HCT116 (cell line): ENCODE measurements at regions not wholly inside any gene's neighbourhood (a gene's known extent, or its start where the extent isn't known, plus 50 kb on each side); places are given as distances from the start of the nearest gene placed in this dataset.
A peak's percentile ranks its signal among the peaks of the same experiment; 100 is the strongest.

Experiments used
- ATAC-seq: fragments of 200-7000 bp; cut with Tn5 transposase; 2 replicates; pipeline ENCODE4 v1.9.1; 2020; ENCODE audit warnings: mild to moderate bottlenecking, moderate library complexity
- BruUV-seq: library from RNA; stranded (reverse); fragments of 400-500 nt; replicated peaks from 2 replicates; lab custom pipeline; 2021; lab: Mats Ljungman, UMichigan
- CTCF ChIA-PET: fragments of 300-600 bp; sonication (Branson Sonifier 250); formaldehyde crosslinking; loops from one replicate; lab custom pipeline; 2021; ENCODE audit warnings: antibody characterized with exemption; lab: Charles Lee
- POLR2A ChIA-PET: fragments of 300-600, 350-600 bp; sonication (Branson Sonifier 250); formaldehyde crosslinking; loops from one replicate; lab custom pipeline; 2021; ENCODE audit warnings: antibody characterized with exemption; lab: Charles Lee
- RAD21 ChIA-PET, 2 experiments: fragments of 300-600 bp; sonication (Branson Sonifier 250); formaldehyde crosslinking; loops; one replicate each; lab custom pipeline; 2023; ENCODE audit warnings: low total read pairs in 2 of 2; ENCODE audit not compliant: uncharacterized antibody in 2 of 2, unreplicated experiment in 2 of 2, low non-redundant PET in 1 of 2; lab: Charles Lee
- DNase-seq: peaks from one replicate; pipeline ENCODE4 v3.0.0-alpha.2; 2010; ENCODE audit warnings: low read depth, low spot score
- H2AFZ ChIP-seq: fragments of 200-600 bp; shearing (Covaris generic), sonication (generic); 2 replicates; pipeline ENCODE4 v1.6.1; 2017; ENCODE audit warnings: low read depth, mixed run types, mixed read lengths, antibody characterized with exemption, low read length; ENCODE audit not compliant: poor library complexity, severe bottlenecking
- H3K27ac ChIP-seq: 2 replicates; pipeline ENCODE4 v1.5.1; 2012; ENCODE audit warnings: low read depth, low read length
- H3K27me3 ChIP-seq: fragments of 200-600 bp; sonication (generic); 2 replicates; pipeline ENCODE4 v1.6.1; 2016; ENCODE audit warnings: mixed run types, low read length, mixed read lengths; ENCODE audit not compliant: insufficient read depth
- H3K36me3 ChIP-seq, 2 experiments: fragments of 200-500 bp in 1 of 2; fragments of 200-600 bp in 1 of 2; sonication (Bioruptor generic) in 1 of 2; sonication (generic) in 1 of 2; 2 replicates each; pipeline versions ENCODE4 v1.5.1 to v1.6.1; 2014 to 2016; ENCODE audit warnings: low read length in 2 of 2, inconsistent platforms in 1 of 2, mixed read lengths in 1 of 2, mixed run types in 1 of 2; ENCODE audit not compliant: insufficient read depth in 2 of 2, control insufficient read depth in 1 of 2
- H3K4me1 ChIP-seq, 2 experiments: fragments of 200-600 bp in 1 of 2; sonication (generic) in 1 of 2; 2 replicates each; pipeline versions ENCODE4 v1.5.1 to v1.6.1; 2012 to 2017; ENCODE audit warnings: low read length in 2 of 2, inconsistent platforms in 1 of 2, mild to moderate bottlenecking in 1 of 2, mixed read lengths in 1 of 2, mixed run types in 1 of 2, moderate library complexity in 1 of 2; ENCODE audit not compliant: insufficient read depth in 2 of 2, control insufficient read depth in 1 of 2
- H3K4me2 ChIP-seq: fragments of 200-600 bp; sonication (generic); 2 replicates; pipeline ENCODE4 v1.6.1; 2017; ENCODE audit warnings: mixed run types, low read length, mixed read lengths
- H3K4me3 ChIP-seq, 2 experiments: fragments of 200-600 bp in 1 of 2; sonication (generic) in 1 of 2; replicated peaks in 1 of 2; 2 replicates each; pipeline ENCODE4 v1.5.1; 2011 to 2016; ENCODE audit warnings: low read length in 2 of 2, control low read depth in 1 of 2, low read depth in 1 of 2, mild to moderate bottlenecking in 1 of 2, mixed read lengths in 1 of 2, mixed run types in 1 of 2
- H3K79me2 ChIP-seq: fragments of 200-600 bp; sonication (generic); 2 replicates; pipeline ENCODE4 v1.6.1; 2017; ENCODE audit warnings: mild to moderate bottlenecking, mixed run types, low read length, moderate library complexity, mixed read lengths; ENCODE audit not compliant: insufficient read depth
- H3K9ac ChIP-seq: fragments of 200-600 bp; sonication (generic); 2 replicates; pipeline ENCODE4 v1.6.1; 2016; ENCODE audit warnings: low read length, mixed read lengths
- H3K9me2 ChIP-seq: fragments of 200-600 bp; sonication (generic), shearing (Covaris generic); 2 replicates; pipeline ENCODE4 v1.6.1; 2017; ENCODE audit warnings: mixed run types, mild to moderate bottlenecking, moderate library complexity; ENCODE audit not compliant: insufficient read depth
- H3K9me3 ChIP-seq, 2 experiments: fragments of 200-500 bp in 1 of 2; fragments of 200-600 bp in 1 of 2; sonication (Bioruptor generic) in 1 of 2; sonication (generic) in 1 of 2; 2 replicates each; pipeline ENCODE4 v1.6.1; 2014 to 2017; ENCODE audit warnings: low read length in 2 of 2, mixed read lengths in 2 of 2, inconsistent platforms in 1 of 2, low read depth in 1 of 2, mild to moderate bottlenecking in 1 of 2, mixed run types in 1 of 2, moderate library complexity in 1 of 2; ENCODE audit not compliant: control insufficient read depth in 1 of 2, insufficient read depth in 1 of 2
- H4K20me1 ChIP-seq: fragments of 200-600 bp; sonication (generic), shearing (Covaris generic); 2 replicates; pipeline ENCODE4 v1.6.1; 2017; ENCODE audit warnings: mixed run types, mild to moderate bottlenecking, moderate library complexity; ENCODE audit not compliant: insufficient read depth
- CBX3 ChIP-seq: IDR thresholded peaks from 2 replicates; pipeline ENCODE4 v1.6.1; 2012; ENCODE audit warnings: low read depth
- CTCF ChIP-seq, 3 experiments: fragments of 200-600 bp in 1 of 3; sonication (generic) in 1 of 3; IDR thresholded peaks in 2 of 3; conservative IDR thresholded peaks in 1 of 3; 2 replicates each; pipeline ENCODE4 v1.5.1; 2012 to 2017; ENCODE audit warnings: low read depth in 2 of 3, low read length in 2 of 3, antibody characterized with exemption in 1 of 3, borderline replicate concordance in 1 of 3, control low read depth in 1 of 3, mild to moderate bottlenecking in 1 of 3, mixed read lengths in 1 of 3, mixed run types in 1 of 3, moderate library complexity in 1 of 3; ENCODE audit not compliant: insufficient read depth in 1 of 3
- EGR1 ChIP-seq: IDR thresholded peaks from 2 replicates; pipeline ENCODE4 v1.6.1; 2012; ENCODE audit warnings: low read depth
- EZH2 ChIP-seq: fragments of 200-600 bp; sonication (generic); IDR thresholded peaks from 2 replicates; pipeline ENCODE4 v1.6.1; 2017; ENCODE audit warnings: antibody characterized with exemption, mixed run types
- EZH2phosphoT487 ChIP-seq: fragments of 200-600 bp; IDR thresholded peaks from 2 replicates; pipeline ENCODE4 v1.6.1; 2018; ENCODE audit warnings: antibody characterized with exemption, borderline replicate concordance
- FOSL1 ChIP-seq: IDR thresholded peaks from 2 replicates; pipeline ENCODE4 v1.6.1; 2012; ENCODE audit warnings: low read depth
- POLR2A ChIP-seq: IDR thresholded peaks from 2 replicates; pipeline ENCODE4 v1.7.0; 2011; ENCODE audit warnings: borderline replicate concordance; ENCODE audit not compliant: insufficient read depth, insufficient read length; ENCODE audit errors: extremely low read depth
- TCF7L2 ChIP-seq: IDR thresholded peaks from 2 replicates; pipeline ENCODE4 v1.7.0; 2011; ENCODE audit warnings: borderline replicate concordance, inconsistent platforms; ENCODE audit not compliant: insufficient read depth, insufficient read length; ENCODE audit errors: extremely low read depth
- ZBTB33 ChIP-seq: IDR thresholded peaks from 2 replicates; pipeline ENCODE4 v1.6.1; 2011; ENCODE audit warnings: mild to moderate bottlenecking, low read length, moderate library complexity; ENCODE audit not compliant: insufficient replicate concordance; ENCODE audit errors: extremely low read depth
- ZFX ChIP-seq: fragments of 450-650 bp; IDR thresholded peaks from 2 replicates; pipeline ENCODE4 v1.6.1; 2017
- intact Hi-C: fragments of 100-400 bp; cut with micrococcal nuclease; formaldehyde crosslinking; loops from 2 replicates; pipeline ENCODE4 v1.10.0; 2022
- TF ChIP-seq, protein P1 (sequence below): IDR thresholded peaks from 2 replicates; pipeline ENCODE4 v1.6.1; 2012

GRCh38 chr3:189049458-189050236 lies 122.1 kb upstream of the TPRG1 start:
- RAD21 ChIA-PET: no interaction called here
- intact Hi-C loops: no loop called here
- no peaks in the 10 kb centered on the region for H3K4me1 ChIP-seq
- CTCF ChIA-PET: interaction anchor here (0.8 kb wide), 1 partner anchor 8 kb away, joined by 3 read pairs; no protein-coding TSS in a partner anchor
- H4K20me1 ChIP-seq: no peaks in the 10 kb centered on the region
- no peak overlapping the region for H3K4me2 ChIP-seq
- no peaks in the 10 kb centered on the region for H3K27me3 ChIP-seq
- TF ChIP-seq CBX3: no peak
- TF ChIP-seq CTCF (IDR thresholded peaks at IDR 0.05 in 2 of 3, conservative IDR thresholded peaks at IDR 0.05 in 1 of 3; ENCODE audit: borderline replicate concordance in 1 of 3, insufficient read depth in 1 of 3, low read depth in 2 of 3, low read length in 2 of 3): peak in 2 of 3 experiments; percentile 29 to 43; a peak in 3 of 6 replicates
- TF ChIP-seq, all 23 proteins: peak for 1
- POLR2A ChIA-PET: no interaction called here
- ATAC-seq: peak; percentile 40; the same call in 1 of the 2 replicates
- Histone ChIP-seq H3K79me2 (no peaks in the 10 kb centered on the region), H2AFZ (no peak overlapping the region), H3K27ac (no peak overlapping the region), H3K36me3 (no peaks in the 10 kb centered on the region), H3K4me3 (no peak overlapping the region), H3K9me3 (no peaks in the 10 kb centered on the region), H3K9me2 (no peaks in the 10 kb centered on the region), H3K9ac (no peak overlapping the region)
- DNase-seq: no peak
- no TSS peak for BruUV-seq

GRCh38 chr3:189053322-189053721 lies 118.4 kb upstream of the TPRG1 start:
- Histone ChIP-seq H3K27me3 (no peaks in the 10 kb centered on the region), H3K9ac (no peak overlapping the region), H4K20me1 (no peaks in the 10 kb centered on the region), H3K4me1 (no peaks in the 10 kb centered on the region), H3K4me3 (no peak overlapping the region), H3K4me2 (no peak overlapping the region), H3K9me2 (no peaks in the 10 kb centered on the region), H2AFZ (no peak overlapping the region), H3K79me2 (no peaks in the 10 kb centered on the region), H3K36me3 (no peaks in the 10 kb centered on the region), H3K27ac (no peak overlapping the region), H3K9me3 (no peaks in the 10 kb centered on the region)
- ChIA-PET CTCF (no interaction called here), POLR2A (no interaction called here), RAD21 (no interaction called here)
- DNase-seq (no peak), ATAC-seq (no peak)
- no TSS peak for BruUV-seq
- intact Hi-C loops: no loop called here
- TF ChIP-seq POLR2A (no peak), EGR1 (no peak), ZBTB33 (no peak), EZH2 (no peak), TCF7L2 (no peak), FOSL1 (no peak), ZFX (no peak), EZH2phosphoT487 (no peak)
- TF ChIP-seq, protein P1, sequence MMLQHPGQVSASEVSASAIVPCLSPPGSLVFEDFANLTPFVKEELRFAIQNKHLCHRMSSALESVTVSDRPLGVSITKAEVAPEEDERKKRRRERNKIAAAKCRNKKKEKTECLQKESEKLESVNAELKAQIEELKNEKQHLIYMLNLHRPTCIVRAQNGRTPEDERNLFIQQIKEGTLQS: no peak
